ENCODE measurements at regions not wholly inside any gene's neighbourhood (a gene's known extent, or its start where the extent isn't known, plus 50 kb on each side); places are given as distances from the start of the nearest gene placed in this dataset.
A peak's percentile ranks its signal among the peaks of the same experiment; 100 is the strongest.

- Histone ChIP-seq H3K27me3 (ENCODE audit: low read length) (no peaks in the 10 kb centered on the region), H2AFZ (ENCODE audit: low read depth, low read length, severe bottlenecking) (no peak overlapping the region), H3K9me3 (ENCODE audit: insufficient read depth, low read length) (no peaks in the 10 kb centered on the region), H3K79me2 (ENCODE audit: insufficient read depth, low read length) (no peaks in the 10 kb centered on the region), H3K27ac (ENCODE audit: low read depth, low read length) (no peak overlapping the region), H3K4me2 (ENCODE audit: low read depth, low read length, poor library complexity, severe bottlenecking) (no peak overlapping the region), H3K9ac (ENCODE audit: low read length) (no peak overlapping the region), H3K36me3 (ENCODE audit: low read length) (no peaks in the 10 kb centered on the region), H3K4me3 (ENCODE audit: insufficient read depth, low read length, poor library complexity, severe bottlenecking) (no peak overlapping the region), H3K9me2 (replicated peaks; ENCODE audit: insufficient read depth, low read length) (no peaks in the 10 kb centered on the region), H4K20me1 (ENCODE audit: low read depth, low read length) (no peaks in the 10 kb centered on the region), H3F3A (ENCODE audit: insufficient read depth) (no peaks in the 10 kb centered on the region)
- no peak for TF ChIP-seq EZH2phosphoT487 (conservative IDR thresholded peaks at IDR 0.05; ENCODE audit: low read length)
- no peak for TF ChIP-seq CTCF (IDR thresholded peaks at IDR 0.05; ENCODE audit: insufficient read depth, low read length, poor library complexity, severe bottlenecking)
These were observed 393.0 kb downstream of the CDH19 start for GRCh38 chr18:66210875-66211274.

GRCh38 chr18:66209656-66210055 is 394.2 kb downstream of the CDH19 start:
- Histone ChIP-seq H3F3A (ENCODE audit: insufficient read depth) (no peaks in the 10 kb centered on the region), H3K9me3 (ENCODE audit: insufficient read depth, low read length) (no peaks in the 10 kb centered on the region), H3K27me3 (ENCODE audit: low read length) (no peaks in the 10 kb centered on the region), H3K27ac (ENCODE audit: low read depth, low read length) (no peak overlapping the region), H2AFZ (ENCODE audit: low read depth, low read length, severe bottlenecking) (no peak overlapping the region), H3K36me3 (ENCODE audit: low read length) (no peaks in the 10 kb centered on the region), H3K4me2 (ENCODE audit: low read depth, low read length, poor library complexity, severe bottlenecking) (no peak overlapping the region), H3K9me2 (replicated peaks; ENCODE audit: insufficient read depth, low read length) (no peaks in the 10 kb centered on the region), H3K9ac (ENCODE audit: low read length) (no peak overlapping the region), H4K20me1 (ENCODE audit: low read depth, low read length) (no peaks in the 10 kb centered on the region), H3K4me3 (ENCODE audit: insufficient read depth, low read length, poor library complexity, severe bottlenecking) (no peak overlapping the region), H3K79me2 (ENCODE audit: insufficient read depth, low read length) (no peaks in the 10 kb centered on the region)
- no peak for TF ChIP-seq EZH2phosphoT487 (conservative IDR thresholded peaks at IDR 0.05; ENCODE audit: low read length)
- TF ChIP-seq CTCF (IDR thresholded peaks at IDR 0.05; ENCODE audit: insufficient read depth, low read length, poor library complexity, severe bottlenecking), result no peak

GRCh38 chr18:66196805-66197204 is 407.1 kb downstream of the CDH19 start:
- no peaks in the 10 kb centered on the region for H3K36me3 ChIP-seq (ENCODE audit: low read length)
- TF ChIP-seq CTCF (IDR thresholded peaks at IDR 0.05; ENCODE audit: insufficient read depth, low read length, poor library complexity, severe bottlenecking), result no peak
- no peak for TF ChIP-seq EZH2phosphoT487 (conservative IDR thresholded peaks at IDR 0.05; ENCODE audit: low read length)
- H3K9me2 ChIP-seq (replicated peaks; ENCODE audit: insufficient read depth, low read length), result no peaks in the 10 kb centered on the region
- H3K27me3 ChIP-seq (ENCODE audit: low read length), result no peaks in the 10 kb centered on the region
- peak overlapping the region; percentile 59 for H3K4me2 ChIP-seq (ENCODE audit: low read depth, low read length, poor library complexity, severe bottlenecking)
- H3K9ac ChIP-seq (ENCODE audit: low read length), result no peak overlapping the region
- H3K4me3 ChIP-seq (ENCODE audit: insufficient read depth, low read length, poor library complexity, severe bottlenecking), result no peak overlapping the region
- no peak overlapping the region for H2AFZ ChIP-seq (ENCODE audit: low read depth, low read length, severe bottlenecking)
- H3K79me2 ChIP-seq (ENCODE audit: insufficient read depth, low read length), result no peaks in the 10 kb centered on the region
- H3K9me3 ChIP-seq (ENCODE audit: insufficient read depth, low read length), result no peaks in the 10 kb centered on the region
- H3F3A ChIP-seq (ENCODE audit: insufficient read depth), result no peaks in the 10 kb centered on the region
- H3K27ac ChIP-seq (ENCODE audit: low read depth, low read length), result peak overlapping the region; percentile 76
- H4K20me1 ChIP-seq (ENCODE audit: low read depth, low read length), result no peaks in the 10 kb centered on the region
